ENCODE measurements at regions not wholly inside any gene's neighbourhood (a gene's known extent, or its start where the extent isn't known, plus 50 kb on each side); places are given as distances from the start of the nearest gene placed in this dataset.

GRCh38 chr3:161915418-161915750 is 418.8 kb downstream of the OTOL1 start:
- RAD21 ChIA-PET (ENCODE audit: unreplicated experiment) = no interaction called here
- Histone ChIP-seq H3K4me1 (ENCODE audit: control insufficient read depth, insufficient read depth, low read length) (no peaks in the 10 kb centered on the region), H3K27me3 (replicated peaks in 1 of 2; ENCODE audit: control insufficient read depth in 2 of 2, insufficient read depth in 2 of 2, low read length in 1 of 2) (no peaks in the 10 kb centered on the region; a peak in 1 of 4 replicates), H3K4me3 (no peak overlapping the region), H3K9me3 (replicated peaks; ENCODE audit: control insufficient read depth, insufficient read depth, low read length) (no peaks in the 10 kb centered on the region), H3K79me2 (ENCODE audit: control insufficient read depth, insufficient read depth, low read length) (no peaks in the 10 kb centered on the region), H3K27ac (ENCODE audit: control insufficient read depth, insufficient read depth) (no peak overlapping the region), H3K9ac (ENCODE audit: control insufficient read depth, insufficient read depth, low read length) (no peak overlapping the region), H3K4me2 (ENCODE audit: control insufficient read depth, insufficient read depth) (no peak overlapping the region), H2AFZ (ENCODE audit: control insufficient read depth, low read depth, low read length) (no peak overlapping the region), H4K20me1 (ENCODE audit: control insufficient read depth, insufficient read depth) (no peaks in the 10 kb centered on the region), H3K36me3 (ENCODE audit: control insufficient read depth in 2 of 2, insufficient read depth in 2 of 2, low read length in 1 of 2) (no peaks in the 10 kb centered on the region)
- SMC1A ChIA-PET (ENCODE audit: uncharacterized antibody, unreplicated experiment) = no interaction called here
- TF ChIP-seq TCF3 (IDR thresholded peaks at IDR 0.05; ENCODE audit: borderline replicate concordance, insufficient read depth, low read depth, low read length) (no peak), ATF2 (IDR thresholded peaks at IDR 0.05; ENCODE audit: low read length) (no peak), STAT3 (IDR thresholded peaks at IDR 0.05; ENCODE audit: low read depth, low read length) (no peak), MTA2 (IDR thresholded peaks at IDR 0.05; ENCODE audit: low read depth) (no peak), YBX1 (IDR thresholded peaks at IDR 0.05) (no peak), ZNF592 (IDR thresholded peaks at IDR 0.05) (no peak), CHD1 (IDR thresholded peaks at IDR 0.05; ENCODE audit: low read depth, low read length) (no peak), TBL1XR1 (IDR thresholded peaks at IDR 0.05; ENCODE audit: low read depth, low read length) (no peak)
- no peak for ATAC-seq
- no TSS peak for BruUV-seq (replicated peaks)
- WGBS (ENCODE audit: insufficient coverage, insufficient replicate concordance, low lambda C conversion rate, missing lambda C conversion rate) = 32% methylated on average over 4 of the region's 4 CpGs
- POLR2A ChIA-PET = no interaction called here
- no peak for DNase-seq (ENCODE audit: low read depth, low spot score)
- no peak for FAIRE-seq
- in situ Hi-C loops (cut with MboI) = no loop called here
- CTCF ChIA-PET = no interaction called here
- intact Hi-C loops (cut with micrococcal nuclease; ENCODE audit: unreplicated experiment) = no loop called here
